ENCODE measurements at regions not wholly inside any gene's neighbourhood (a gene's known extent, or its start where the extent isn't known, plus 50 kb on each side); places are given as distances from the start of the nearest gene placed in this dataset.

GRCh38 chr1:60922304-60922703 lies 160.1 kb upstream of the NFIA start:
- Histone ChIP-seq H3K27me3 (no peaks in the 10 kb centered on the region), H3K4me3 (no peak overlapping the region), H3K9me3 (no peaks in the 10 kb centered on the region), H3K4me1 (peaks cover 0 to 32% (median 9%) of the 10 kb centered on the region in 4 donors), H3K36me3 (no peaks in the 10 kb centered on the region), H3K27ac (peak overlapping the region in 2 of 4 donors; percentile 8 to 66)
- 24 to 38% methylated on average over 4 of the region's 4 CpGs for WGBS, 2 donors
- peak; percentile 26 to 61 for DNase-seq (ENCODE audit: low spot score in 2 of 2)
- TF ChIP-seq CTCF (IDR thresholded peaks at IDR 0.05), result no peak
- TF ChIP-seq EP300 (IDR thresholded peaks at IDR 0.05), result peak in 1 of 2 donors; percentile 52
- no peak for TF ChIP-seq POLR2A (IDR thresholded peaks at IDR 0.05)

GRCh38 chr1:60921175-60921574 lies 161.2 kb upstream of the NFIA start:
- Histone ChIP-seq H3K9me3 (no peaks in the 10 kb centered on the region), H3K4me3 (no peak overlapping the region), H3K4me1 (peaks cover 0 to 32% (median 9%) of the 10 kb centered on the region in 4 donors), H3K27me3 (no peaks in the 10 kb centered on the region), H3K36me3 (no peaks in the 10 kb centered on the region), H3K27ac (no peak overlapping the region)
- no peak for DNase-seq (ENCODE audit: low spot score in 2 of 2)
- TF ChIP-seq CTCF (IDR thresholded peaks at IDR 0.05) (no peak), POLR2A (IDR thresholded peaks at IDR 0.05) (no peak), EP300 (IDR thresholded peaks at IDR 0.05) (no peak)
- 97 to 98% methylated on average over 4 of the region's 4 CpGs for WGBS, 2 donors

- H3K9me3 ChIP-seq, result no peaks in the 10 kb centered on the region
- no peak overlapping the region for H3K4me3 ChIP-seq
- WGBS, 2 donors, result 89 to 97% methylated on average over 2 of the region's 2 CpGs
- peaks cover 0 to 32% (median 9%) of the 10 kb centered on the region in 4 donors for H3K4me1 ChIP-seq
- no peaks in the 10 kb centered on the region for H3K36me3 ChIP-seq
- no peak overlapping the region for H3K27ac ChIP-seq
- DNase-seq (ENCODE audit: low spot score in 2 of 2), result no peak
- TF ChIP-seq CTCF (IDR thresholded peaks at IDR 0.05) (no peak), EP300 (IDR thresholded peaks at IDR 0.05) (no peak), POLR2A (IDR thresholded peaks at IDR 0.05) (no peak)
- H3K27me3 ChIP-seq, result no peaks in the 10 kb centered on the region
Observed at GRCh38 chr1:60920561-60920960, 161.8 kb upstream of the NFIA start.

- H3K36me3 ChIP-seq, result no peaks in the 10 kb centered on the region
- no peak overlapping the region for H3K4me3 ChIP-seq
- peaks cover 0 to 20% (median 6%) of the 10 kb centered on the region in 4 donors for H3K4me1 ChIP-seq
- no peak overlapping the region for H3K27ac ChIP-seq
- DNase-seq (ENCODE audit: low spot score in 2 of 2), result no peak
- no peaks in the 10 kb centered on the region for H3K9me3 ChIP-seq
- 89 to 100% methylated on average over 1 of the region's 1 CpG for WGBS, 2 donors
- no peaks in the 10 kb centered on the region for H3K27me3 ChIP-seq
- TF ChIP-seq EP300 (IDR thresholded peaks at IDR 0.05), result no peak
Observed at GRCh38 chr1:60918867-60919266, 163.5 kb upstream of the NFIA start.

- Histone ChIP-seq H3K4me1 (peaks cover 0 to 6% (median 0%) of the 10 kb centered on the region in 4 donors), H3K9me3 (no peaks in the 10 kb centered on the region), H3K4me3 (no peak overlapping the region), H3K27me3 (no peaks in the 10 kb centered on the region), H3K36me3 (no peaks in the 10 kb centered on the region), H3K27ac (no peak overlapping the region)
- no peak for DNase-seq (ENCODE audit: low spot score in 2 of 2)
- no peak for TF ChIP-seq CTCF (IDR thresholded peaks at IDR 0.05)
- 73 to 74% methylated on average over 9 of the region's 9 CpGs for WGBS, 2 donors
Observed at GRCh38 chr1:60916906-60917305, 165.5 kb upstream of the NFIA start.

- DNase-seq (ENCODE audit: low spot score in 2 of 2), result no peak
- no peaks in the 10 kb centered on the region for H3K36me3 ChIP-seq
- H3K27ac ChIP-seq, result no peak overlapping the region
- H3K4me1 ChIP-seq, result peaks cover 0 to 8% (median 0%) of the 10 kb centered on the region in 4 donors
- no peaks in the 10 kb centered on the region for H3K9me3 ChIP-seq
- no peak for TF ChIP-seq POLR2A (IDR thresholded peaks at IDR 0.05)
- no peak for TF ChIP-seq CTCF (IDR thresholded peaks at IDR 0.05)
- TF ChIP-seq EP300 (IDR thresholded peaks at IDR 0.05), result no peak
- no peak overlapping the region for H3K4me3 ChIP-seq
- H3K27me3 ChIP-seq, result no peaks in the 10 kb centered on the region
Observed at GRCh38 chr1:60916199-60916598, 166.2 kb upstream of the NFIA start.

Measured in tibial nerve (tissue), 4 donors.